RPMI8226 (cell line): ENCODE measurements at regions not wholly inside any gene's neighbourhood (a gene's known extent, or its start where the extent isn't known, plus 50 kb on each side); places are given as distances from the start of the nearest gene placed in this dataset.
"Not testable (repeated sequence)": the region's sequence is repeated elsewhere in the genome, so short reads cannot be mapped to it uniquely, and the experiment has no call there.

Source experiments
- DNase-seq: peaks from one replicate; pipeline ENCODE4 v3.0.0-alpha.2; 2015

DNA sequence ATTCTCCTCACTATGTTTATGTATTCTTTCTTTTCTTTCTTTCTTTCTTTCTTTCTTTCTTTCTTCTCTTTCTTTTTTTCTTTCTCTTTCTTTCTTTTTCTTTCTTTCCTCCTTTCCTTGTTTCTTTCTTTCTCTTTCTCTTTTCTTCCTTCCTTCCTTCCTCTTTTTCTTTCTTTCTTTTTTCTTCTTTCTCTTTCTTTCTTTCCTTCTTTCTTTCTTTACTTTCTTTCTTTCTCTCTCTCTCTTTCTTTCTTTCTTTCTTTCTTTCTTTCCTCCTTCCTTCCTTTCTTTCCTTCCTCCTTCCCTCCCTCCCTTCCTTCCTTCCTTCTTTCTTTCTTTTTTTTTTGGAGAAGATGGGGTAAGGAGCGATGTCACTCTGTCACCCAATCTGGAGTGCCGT lies 1405.5 kb downstream of the SLITRK5 start:
- no peak for DNase-seq

- no peak for DNase-seq
Measured at GRCh38 chr13:89082623-89083022, 1411.5 kb downstream of the SLITRK5 start.

- not testable (repeated sequence) for DNase-seq
Measured at GRCh38 chr13:89088107-89088506, 1416.9 kb downstream of the SLITRK5 start.

DNA sequence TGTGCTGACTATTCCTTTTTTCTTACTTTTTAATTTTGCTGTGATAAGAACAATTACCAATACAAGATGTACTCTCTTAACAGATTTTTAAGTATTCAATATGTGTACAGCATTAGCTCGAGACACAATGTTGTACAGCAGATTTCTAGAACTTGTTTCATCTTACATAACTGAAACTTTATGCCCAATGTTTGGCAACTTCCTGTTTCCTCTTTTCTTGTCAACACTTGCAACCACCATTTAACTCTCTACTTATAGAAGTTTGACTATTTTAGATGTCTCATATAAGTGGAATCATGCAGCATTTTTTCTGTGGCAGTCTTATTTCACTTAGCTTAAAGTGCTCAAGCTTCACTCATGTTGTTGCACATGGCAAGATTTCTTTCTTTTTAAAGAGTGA lies 1426.8 kb downstream of the SLITRK5 start:
- no peak for DNase-seq

GRCh38 chr13:89113744-89114143 lies 1442.6 kb downstream of the SLITRK5 start:
- DNase-seq = no peak

- DNase-seq = no peak
Measured at GRCh38 chr13:89115307-89115706, 1444.1 kb downstream of the SLITRK5 start.

DNA sequence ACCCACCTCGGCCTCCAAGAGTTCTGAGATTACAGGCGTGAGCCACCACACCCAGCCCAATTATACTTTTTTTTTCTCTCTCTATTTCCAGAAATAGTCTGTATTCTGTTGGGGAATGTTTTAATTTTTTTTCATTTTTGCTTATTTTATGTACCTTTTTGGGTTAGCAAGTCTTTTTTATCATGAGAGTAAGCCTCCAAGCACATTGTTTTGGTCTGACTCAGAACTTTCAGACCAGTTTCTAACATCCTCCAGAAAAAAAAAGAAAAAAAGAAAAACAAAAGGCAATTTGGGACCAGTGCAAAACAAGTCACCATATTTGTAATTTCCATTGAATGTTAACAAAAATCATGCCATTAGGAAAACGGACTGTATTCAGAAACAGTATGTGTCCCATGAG lies 1465.5 kb downstream of the SLITRK5 start:
- DNase-seq = no peak

- DNase-seq = no peak
Measured at GRCh38 chr13:89150362-89150761, 1479.2 kb downstream of the SLITRK5 start.

DNA sequence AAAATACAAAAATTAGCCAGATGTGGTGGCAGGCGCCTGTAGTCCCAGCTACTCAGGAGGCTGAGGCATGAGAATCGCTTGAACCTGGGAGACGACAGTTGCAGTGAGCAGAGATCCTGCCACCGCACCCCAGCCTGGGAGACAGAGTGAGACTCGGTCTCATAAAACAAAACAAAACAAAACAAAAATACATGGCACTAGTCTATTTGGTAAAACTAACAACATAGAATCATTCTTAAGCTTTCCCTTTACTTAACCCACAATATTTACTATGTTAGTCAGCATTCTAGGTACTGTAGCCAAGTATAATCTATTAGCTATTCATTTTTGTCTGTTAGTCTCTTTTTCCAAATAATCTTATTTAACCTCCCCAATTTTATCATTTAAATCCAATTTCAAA lies 1482.8 kb downstream of the SLITRK5 start:
- DNase-seq = no peak

GRCh38 chr13:89163096-89163495 lies 1491.9 kb downstream of the SLITRK5 start:
- DNase-seq = peak; percentile 33

GRCh38 chr13:89165685-89166084 lies 1494.5 kb downstream of the SLITRK5 start:
- no peak for DNase-seq

- no peak for DNase-seq
Measured at GRCh38 chr13:89169951-89170350, 1498.8 kb downstream of the SLITRK5 start.

DNA sequence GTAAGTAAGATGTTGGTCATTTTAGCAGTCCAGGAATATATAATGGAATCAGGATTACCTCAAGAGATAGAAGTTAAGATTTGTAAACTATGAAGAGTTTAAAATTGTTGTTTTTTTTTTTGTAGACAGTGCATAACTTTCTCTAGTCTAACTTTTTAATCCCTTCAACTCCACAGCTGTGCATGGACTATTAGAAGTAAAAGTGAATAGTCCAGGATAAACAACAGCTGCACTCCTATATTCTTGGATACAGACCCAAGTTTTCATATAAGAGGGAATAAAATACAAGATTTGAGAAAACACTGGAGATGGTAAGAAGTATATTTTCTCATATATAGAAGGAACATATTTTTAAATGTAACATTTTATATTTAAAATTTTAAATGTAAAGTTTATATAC lies 1509.9 kb downstream of the SLITRK5 start:
- no peak for DNase-seq

DNA sequence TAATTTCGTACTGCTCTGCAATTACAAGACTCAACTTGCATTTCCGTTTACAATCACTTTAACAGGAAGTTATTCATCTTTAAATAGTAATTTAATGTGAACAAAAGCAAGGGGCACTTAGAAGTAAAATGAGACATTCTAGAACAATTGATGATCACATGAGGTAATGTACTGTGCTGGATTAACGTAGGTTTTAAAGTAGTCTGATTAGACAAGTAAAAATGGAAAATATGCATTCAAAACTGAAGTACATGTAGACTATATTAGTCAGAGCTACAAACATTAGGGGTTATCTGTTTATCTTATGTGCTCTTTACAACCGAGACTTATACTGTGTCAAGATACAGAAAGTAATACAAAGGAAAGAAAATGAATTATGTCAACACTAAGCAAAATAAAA lies 1528.0 kb downstream of the SLITRK5 start:
- DNase-seq = no peak

- DNase-seq = no peak
Measured at GRCh38 chr13:89204435-89204834, 1533.3 kb downstream of the SLITRK5 start.

- no peak for DNase-seq
Measured at GRCh38 chr13:89205856-89206520, 1534.8 kb downstream of the SLITRK5 start.

DNA sequence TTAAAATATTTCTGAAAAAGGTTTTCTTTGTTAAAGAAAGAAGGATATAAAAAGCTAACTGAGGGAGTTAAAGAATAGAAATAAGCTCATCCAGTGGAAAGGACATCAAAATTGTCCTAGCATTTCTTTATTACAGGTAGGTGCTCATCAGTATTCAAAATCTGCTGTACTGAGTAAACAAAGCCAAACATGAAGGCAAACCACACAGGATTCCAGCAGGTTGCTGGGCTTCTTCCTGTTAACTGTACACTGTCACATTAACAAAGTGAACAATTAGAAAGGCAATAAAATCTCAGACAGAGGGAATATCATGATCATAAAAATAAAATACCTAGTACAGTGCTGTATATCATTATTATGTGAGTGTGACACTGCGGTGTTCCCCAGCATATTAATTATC lies 1541.0 kb downstream of the SLITRK5 start:
- DNase-seq = no peak

GRCh38 chr13:89214185-89214584 lies 1543.0 kb downstream of the SLITRK5 start:
- no peak for DNase-seq

- DNase-seq = not testable (repeated sequence)
Measured at GRCh38 chr13:89215319-89215718, 1544.1 kb downstream of the SLITRK5 start.

- DNase-seq = no peak
Measured at GRCh38 chr13:89217813-89218212, 1546.6 kb downstream of the SLITRK5 start.

DNA sequence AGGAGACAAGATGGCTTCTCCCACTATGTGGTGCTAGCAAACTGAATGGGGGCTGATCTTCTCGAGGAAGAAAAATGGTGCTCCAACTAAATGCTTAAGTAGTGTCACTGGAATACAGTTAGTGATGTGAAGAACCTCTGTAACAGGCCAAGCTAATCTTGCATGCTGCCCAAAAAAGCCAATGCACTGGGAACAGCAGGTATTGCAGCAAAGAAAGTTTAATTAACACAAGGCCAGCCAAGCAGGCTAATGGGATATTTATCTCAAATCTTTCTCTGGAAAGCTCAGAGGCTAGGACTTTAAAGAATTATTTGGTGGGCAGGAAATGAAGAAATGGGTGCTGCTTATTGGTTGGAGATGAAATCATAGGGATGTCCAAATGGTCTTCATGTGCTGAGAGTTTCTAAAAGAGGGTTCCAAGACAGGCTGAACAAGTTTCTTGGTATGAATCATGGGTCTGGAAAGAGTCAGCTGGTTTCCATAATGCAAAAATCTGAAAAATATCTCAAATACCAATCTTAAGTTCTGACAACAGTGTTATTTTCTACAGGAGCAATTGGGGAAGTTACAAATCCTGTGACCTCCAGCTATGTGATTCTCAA lies 1550.5 kb downstream of the SLITRK5 start:
- no peak for DNase-seq

GRCh38 chr13:89227356-89227755 lies 1556.2 kb downstream of the SLITRK5 start:
- DNase-seq = no peak

DNA sequence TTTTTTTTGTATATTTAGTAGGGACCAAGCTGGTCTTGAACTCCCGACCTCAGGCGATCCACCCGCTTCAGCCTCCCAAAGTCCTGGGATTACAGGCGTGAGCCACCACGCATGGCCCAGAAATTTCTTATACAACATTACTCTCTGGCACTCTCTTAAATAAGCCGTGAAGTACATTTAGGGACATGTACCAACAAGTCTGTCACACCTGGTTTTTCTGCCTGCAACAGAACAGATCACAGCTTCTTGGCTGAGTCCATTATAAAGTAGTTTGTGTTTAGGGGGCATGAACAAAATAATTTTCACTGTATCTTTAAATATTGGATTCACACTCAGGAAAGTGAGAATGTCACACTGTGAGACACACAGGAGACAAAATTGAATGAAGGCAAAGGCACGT lies 1567.3 kb downstream of the SLITRK5 start:
- DNase-seq = no peak

DNA sequence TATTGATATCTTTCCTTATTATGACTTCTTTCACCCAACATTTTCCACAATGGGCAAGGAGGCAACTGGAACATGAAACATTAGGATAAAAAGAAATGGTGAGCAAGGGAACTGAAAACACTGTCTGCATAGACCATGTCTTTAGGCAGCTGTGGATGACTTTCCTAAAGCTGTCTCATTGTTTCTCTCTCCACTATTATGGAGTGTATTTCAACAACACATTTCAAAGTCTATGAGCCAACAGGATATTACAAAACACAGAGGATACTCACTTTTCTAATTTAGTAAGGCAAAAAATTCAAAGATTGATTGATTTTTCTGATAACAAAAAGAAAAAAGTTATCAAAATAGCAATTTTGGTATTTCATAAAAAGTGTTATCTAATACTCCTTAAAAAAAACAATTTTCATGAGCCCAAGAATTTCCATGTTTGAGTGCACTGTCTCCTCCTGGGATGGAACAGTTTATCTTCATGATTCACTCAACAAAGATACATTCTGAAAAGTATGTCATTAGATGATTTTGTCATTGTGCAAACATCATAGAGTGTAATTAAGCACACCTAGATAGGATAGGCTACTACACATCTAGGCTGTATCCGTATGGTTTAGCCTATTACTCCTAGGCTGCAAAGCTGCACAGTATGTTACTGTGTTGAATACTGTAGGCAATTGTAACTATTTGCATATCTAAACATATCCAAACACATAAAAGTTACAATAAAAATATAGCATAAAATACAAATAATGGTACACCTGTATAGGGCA lies 1568.4 kb downstream of the SLITRK5 start:
- no peak for DNase-seq
